KOPT-K1 (cell line): ENCODE measurements at regions not wholly inside any gene's neighbourhood (a gene's known extent, or its start where the extent isn't known, plus 50 kb on each side); places are given as distances from the start of the nearest gene placed in this dataset.
"Not testable (repeated sequence)": the region's sequence is repeated elsewhere in the genome, so short reads cannot be mapped to it uniquely, and the experiment has no call there.

ENCODE experiments used
- H3K27ac ChIP-seq: fragments of 200-600 bp; sonication (generic); 2 replicates; pipeline ENCODE4 v1.5.1; 2016; ENCODE audit warnings: antibody characterized with exemption, mild to moderate bottlenecking, low read depth, low read length; ENCODE audit not compliant: poor library complexity, severe bottlenecking
- H3K36me3 ChIP-seq: fragments of 200-600 bp; sonication (generic); 2 replicates; pipeline ENCODE4 v1.5.1; 2017; ENCODE audit warnings: antibody characterized with exemption, mild to moderate bottlenecking, low read length, moderate library complexity; ENCODE audit not compliant: insufficient read depth
- H3K9me3 ChIP-seq: fragments of 200-600 bp; sonication (generic); 2 replicates; pipeline ENCODE4 v1.5.1; 2017; ENCODE audit warnings: antibody characterized with exemption, low read length, mild to moderate bottlenecking; ENCODE audit not compliant: insufficient read depth, poor library complexity, severe bottlenecking

GRCh38 chr18:28740575-28740974 is 563.6 kb upstream of the CDH2 start:
- Histone ChIP-seq H3K36me3 (no peaks in the 10 kb centered on the region), H3K27ac (no peak overlapping the region), H3K9me3 (no peaks in the 10 kb centered on the region)

- Histone ChIP-seq H3K27ac (no peak overlapping the region), H3K9me3 (no peaks in the 10 kb centered on the region), H3K36me3 (no peaks in the 10 kb centered on the region)
Observed at GRCh38 chr18:28736951-28737350, 560.0 kb upstream of the CDH2 start.

- no peaks in the 10 kb centered on the region for H3K9me3 ChIP-seq
- no peaks in the 10 kb centered on the region for H3K36me3 ChIP-seq
- H3K27ac ChIP-seq = no peak overlapping the region
Observed at GRCh38 chr18:28736223-28736622, 559.3 kb upstream of the CDH2 start.

- Histone ChIP-seq H3K9me3 (no peaks in the 10 kb centered on the region), H3K36me3 (no peaks in the 10 kb centered on the region), H3K27ac (no peak overlapping the region)
Observed at GRCh38 chr18:28735731-28736130, 558.8 kb upstream of the CDH2 start.

GRCh38 chr18:28729321-28729720 is 552.4 kb upstream of the CDH2 start:
- Histone ChIP-seq H3K36me3 (no peaks in the 10 kb centered on the region), H3K27ac (no peak overlapping the region), H3K9me3 (no peaks in the 10 kb centered on the region)

- Histone ChIP-seq H3K36me3 (no peaks in the 10 kb centered on the region), H3K9me3 (no peaks in the 10 kb centered on the region), H3K27ac (no peak overlapping the region)
Observed at GRCh38 chr18:28728891-28729290, 552.0 kb upstream of the CDH2 start.

GRCh38 chr18:28727189-28727588 is 550.3 kb upstream of the CDH2 start:
- H3K27ac ChIP-seq, H3K9me3 ChIP-seq, H3K36me3 ChIP-seq: not testable (repeated sequence)

- H3K27ac ChIP-seq = no peak overlapping the region
- no peaks in the 10 kb centered on the region for H3K9me3 ChIP-seq
- no peaks in the 10 kb centered on the region for H3K36me3 ChIP-seq
Observed at GRCh38 chr18:28725876-28726275, 548.9 kb upstream of the CDH2 start.

GRCh38 chr18:28723506-28723905 is 546.6 kb upstream of the CDH2 start:
- Histone ChIP-seq H3K9me3 (no peaks in the 10 kb centered on the region), H3K27ac (no peak overlapping the region), H3K36me3 (no peaks in the 10 kb centered on the region)

GRCh38 chr18:28718696-28719095 is 541.8 kb upstream of the CDH2 start:
- H3K36me3 ChIP-seq = no peaks in the 10 kb centered on the region
- H3K27ac ChIP-seq = no peak overlapping the region

GRCh38 chr18:28716338-28716737 is 539.4 kb upstream of the CDH2 start:
- no peaks in the 10 kb centered on the region for H3K36me3 ChIP-seq

More at GRCh38 chr18:28718696-28719095, 541.8 kb upstream of the CDH2 start:
- no peaks in the 10 kb centered on the region for H3K9me3 ChIP-seq

GRCh38 chr18:28715206-28715605 is 538.3 kb upstream of the CDH2 start:
- Histone ChIP-seq H3K36me3 (no peaks in the 10 kb centered on the region), H3K27ac (no peak overlapping the region), H3K9me3 (no peaks in the 10 kb centered on the region)

More at GRCh38 chr18:28716338-28716737, 539.4 kb upstream of the CDH2 start:
- H3K27ac ChIP-seq = no peak overlapping the region
- no peaks in the 10 kb centered on the region for H3K9me3 ChIP-seq

- Histone ChIP-seq H3K36me3 (no peaks in the 10 kb centered on the region), H3K27ac (no peak overlapping the region), H3K9me3 (no peaks in the 10 kb centered on the region)
Observed at GRCh38 chr18:28714498-28714897, 537.6 kb upstream of the CDH2 start.

- Histone ChIP-seq H3K27ac (no peak overlapping the region), H3K36me3 (no peaks in the 10 kb centered on the region), H3K9me3 (no peaks in the 10 kb centered on the region)
Observed at GRCh38 chr18:28712796-28713425, 536.0 kb upstream of the CDH2 start.

- Histone ChIP-seq H3K9me3 (no peaks in the 10 kb centered on the region), H3K36me3 (no peaks in the 10 kb centered on the region), H3K27ac (no peak overlapping the region)
Observed at GRCh38 chr18:28712172-28712571, 535.2 kb upstream of the CDH2 start.

GRCh38 chr18:28711096-28711495 is 534.2 kb upstream of the CDH2 start:
- H3K36me3 ChIP-seq = no peaks in the 10 kb centered on the region
- no peak overlapping the region for H3K27ac ChIP-seq
- H3K9me3 ChIP-seq = no peaks in the 10 kb centered on the region
